Right atrium auricular region (tissue), 2 donors: ENCODE measurements at regions not wholly inside any gene's neighbourhood (a gene's known extent, or its start where the extent isn't known, plus 50 kb on each side); places are given as distances from the start of the nearest gene placed in this dataset.

Experiments used
- DNase-seq: peaks from one replicate; pipeline ENCODE4 v3.0.0-alpha.2; 2019; ENCODE audit warnings: low spot score
- H3K27ac ChIP-seq, 2 donors: fragments of 200-600 bp; sonication (generic); 1 replicate in 1 of 2; 2 replicates in 1 of 2; pipeline ENCODE4 v1.5.1; 2016 to 2019
- H3K27me3 ChIP-seq, 2 donors: fragments of 200-600 bp; sonication (generic); one replicate each; pipeline versions ENCODE4 v1.5.1 to v1.6.0; 2017 to 2019
- H3K36me3 ChIP-seq: fragments of 200-600 bp; sonication (generic); one replicate; pipeline ENCODE4 v1.5.1; 2016
- H3K4me1 ChIP-seq, 2 donors: fragments of 200-600 bp; sonication (generic); one replicate each; pipeline versions ENCODE4 v1.5.1 to v1.6.0; 2017 to 2019
- H3K4me3 ChIP-seq, 2 donors: fragments of 200-600 bp; sonication (generic); 1 replicate in 1 of 2; 2 replicates in 1 of 2; pipeline ENCODE4 v1.5.1; 2017 to 2019; ENCODE audit warnings: mild to moderate bottlenecking in 1 of 2, moderate library complexity in 1 of 2
- H3K9me3 ChIP-seq, 2 donors: fragments of 200-600 bp; sonication (generic); one replicate each; pipeline ENCODE4 v1.5.1; 2019
- CTCF ChIP-seq, 2 donors: fragments of 200-600 bp; sonication (generic); IDR thresholded peaks; one replicate each; pipeline ENCODE4 v1.5.1; 2019; ENCODE audit warnings: antibody characterized with exemption in 2 of 2

DNA sequence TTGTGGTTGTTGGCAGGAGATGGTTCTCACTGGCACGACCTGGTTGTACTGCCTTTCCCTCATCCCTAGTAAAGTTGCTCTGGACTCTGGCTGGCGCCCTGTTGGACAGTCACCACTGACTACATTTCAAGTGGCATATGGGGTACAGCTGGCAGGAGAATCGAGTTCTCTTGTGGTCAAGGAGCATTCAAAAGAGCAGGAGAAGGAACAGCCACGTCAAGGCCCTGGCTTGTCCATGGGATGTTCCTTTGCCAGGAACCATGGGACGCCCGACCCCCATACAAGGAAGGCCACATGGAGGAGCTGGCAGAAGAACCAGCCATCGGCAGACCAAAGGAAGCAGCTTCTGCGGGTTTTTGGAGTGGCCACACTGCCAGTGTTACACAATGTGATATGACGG is 87.0 kb upstream of the SLC25A13 start:
- H3K9me3 ChIP-seq = no peaks in the 10 kb centered on the region
- no peaks in the 10 kb centered on the region for H3K36me3 ChIP-seq
- no peak overlapping the region for H3K27ac ChIP-seq
- no peak for DNase-seq
- no peak for TF ChIP-seq CTCF (IDR thresholded peaks at IDR 0.05)
- no peaks in the 10 kb centered on the region for H3K4me1 ChIP-seq
- H3K27me3 ChIP-seq = no peaks in the 10 kb centered on the region
- no peak overlapping the region for H3K4me3 ChIP-seq

GRCh38 chr7:96407427-96407826 is 85.5 kb upstream of the SLC25A13 start:
- Histone ChIP-seq H3K27ac (no peak overlapping the region), H3K36me3 (no peaks in the 10 kb centered on the region), H3K4me3 (no peak overlapping the region), H3K4me1 (no peaks in the 10 kb centered on the region), H3K9me3 (no peaks in the 10 kb centered on the region), H3K27me3 (no peaks in the 10 kb centered on the region)
- no peak for TF ChIP-seq CTCF (IDR thresholded peaks at IDR 0.05)
- DNase-seq = no peak

DNA sequence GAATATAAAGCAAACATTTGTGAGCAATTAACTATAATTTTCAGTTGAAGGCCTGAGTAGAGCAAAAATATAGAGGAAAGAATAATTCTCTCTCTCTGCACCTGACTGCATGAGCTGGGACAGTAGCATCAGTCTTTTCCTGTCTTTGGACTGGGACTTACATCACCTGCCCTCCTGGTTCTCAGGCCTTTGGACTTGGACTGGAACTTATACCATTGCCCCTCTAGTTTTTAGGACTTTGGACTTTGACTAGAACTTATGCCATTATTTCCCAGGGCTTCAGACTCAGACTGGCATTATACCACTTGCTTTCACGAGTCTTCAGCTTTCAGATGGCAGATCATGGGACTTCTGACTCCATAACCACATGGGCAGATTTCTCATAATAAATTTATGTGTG is 81.0 kb upstream of the SLC25A13 start:
- Histone ChIP-seq H3K4me1 (no peaks in the 10 kb centered on the region), H3K27me3 (no peaks in the 10 kb centered on the region), H3K4me3 (no peak overlapping the region), H3K36me3 (no peaks in the 10 kb centered on the region), H3K27ac (no peak overlapping the region), H3K9me3 (no peaks in the 10 kb centered on the region)
- no peak for DNase-seq
- no peak for TF ChIP-seq CTCF (IDR thresholded peaks at IDR 0.05)

DNA sequence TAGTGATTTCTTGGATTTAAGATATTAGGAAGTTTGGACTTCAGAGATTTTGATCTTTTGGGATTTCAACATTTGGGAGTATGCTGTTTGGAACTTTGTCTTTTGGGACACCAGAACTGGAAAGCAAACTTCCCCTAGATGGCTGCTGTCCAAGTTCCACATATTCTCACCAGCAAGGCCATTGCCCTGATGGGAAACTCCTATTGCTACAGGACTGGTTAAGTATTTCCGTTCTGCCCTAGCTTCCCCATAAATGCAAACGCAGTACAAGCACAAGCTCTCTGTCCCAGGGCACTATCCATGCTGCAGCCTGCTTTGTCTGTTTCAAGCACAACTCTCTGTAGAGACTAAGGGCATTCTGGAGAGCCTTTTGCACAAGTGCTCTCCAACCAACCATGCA is 79.3 kb upstream of the SLC25A13 start:
- Histone ChIP-seq H3K4me3 (no peak overlapping the region), H3K4me1 (no peaks in the 10 kb centered on the region), H3K36me3 (no peaks in the 10 kb centered on the region), H3K27me3 (no peaks in the 10 kb centered on the region), H3K27ac (no peak overlapping the region), H3K9me3 (no peaks in the 10 kb centered on the region)
- DNase-seq = no peak
- no peak for TF ChIP-seq CTCF (IDR thresholded peaks at IDR 0.05)

DNA sequence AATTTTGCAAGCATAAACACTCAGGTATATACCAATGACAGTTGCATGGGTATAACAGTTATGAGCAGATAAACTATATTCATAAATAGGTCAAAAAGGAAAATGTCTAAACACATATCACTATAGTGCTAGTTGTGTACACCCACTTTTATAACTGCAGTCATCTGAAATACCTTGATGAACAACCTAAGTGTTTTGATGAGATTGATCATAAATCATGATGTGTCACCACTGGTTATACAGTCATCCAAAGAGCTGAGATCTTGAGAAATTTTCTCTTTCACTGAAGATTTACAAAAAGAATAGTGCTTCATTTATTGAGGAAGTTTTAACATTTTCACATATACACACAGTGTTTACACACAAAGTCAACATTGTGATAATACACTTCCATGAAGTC is 78.6 kb upstream of the SLC25A13 start:
- no peaks in the 10 kb centered on the region for H3K4me1 ChIP-seq
- no peak for TF ChIP-seq CTCF (IDR thresholded peaks at IDR 0.05)
- H3K9me3 ChIP-seq = no peaks in the 10 kb centered on the region
- no peak overlapping the region for H3K27ac ChIP-seq
- H3K4me3 ChIP-seq = no peak overlapping the region
- H3K36me3 ChIP-seq = no peaks in the 10 kb centered on the region
- no peaks in the 10 kb centered on the region for H3K27me3 ChIP-seq
- DNase-seq = no peak

DNA sequence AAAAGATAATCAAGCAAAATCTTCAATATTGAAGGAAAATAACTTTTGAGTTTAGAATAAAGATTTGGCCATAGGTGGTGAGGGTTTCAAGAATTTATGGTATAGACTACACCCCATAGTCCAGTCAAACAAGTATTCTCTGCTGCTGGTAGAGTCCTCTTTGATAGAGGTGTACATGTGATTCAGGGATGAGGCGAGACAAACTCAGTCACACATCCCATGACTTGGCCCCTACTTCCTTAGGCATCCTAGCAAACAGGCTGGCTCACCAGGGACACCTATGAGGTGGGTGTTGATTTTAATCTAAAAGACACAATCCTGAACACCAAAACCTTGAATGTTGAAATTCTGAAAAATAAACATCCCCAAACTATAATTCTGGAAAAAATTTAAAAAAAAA is 78.1 kb upstream of the SLC25A13 start:
- Histone ChIP-seq H3K9me3 (no peaks in the 10 kb centered on the region), H3K4me1 (no peaks in the 10 kb centered on the region), H3K27ac (no peak overlapping the region), H3K36me3 (no peaks in the 10 kb centered on the region), H3K4me3 (no peak overlapping the region), H3K27me3 (no peaks in the 10 kb centered on the region)
- no peak for DNase-seq
- TF ChIP-seq CTCF (IDR thresholded peaks at IDR 0.05) = no peak
